ES-I3 (cell line): ENCODE measurements at regions not wholly inside any gene's neighbourhood (a gene's known extent, or its start where the extent isn't known, plus 50 kb on each side); places are given as distances from the start of the nearest gene placed in this dataset.
"Not testable (repeated sequence)": the region's sequence is repeated elsewhere in the genome, so short reads cannot be mapped to it uniquely, and the experiment has no call there.

ENCODE experiments used
- H3K36me3 ChIP-seq: 2 replicates; pipeline ENCODE4 v1.6.1; 2013; ENCODE audit warnings: mild to moderate bottlenecking, low read length, control low read depth, moderate library complexity; ENCODE audit not compliant: insufficient read depth
- H3K4me1 ChIP-seq: 2 replicates; pipeline ENCODE4 v1.6.1; 2013; ENCODE audit warnings: mild to moderate bottlenecking, control low read depth, low read length; ENCODE audit not compliant: insufficient read depth
- H3K9ac ChIP-seq: 2 replicates; pipeline ENCODE4 v1.6.1; 2013; ENCODE audit warnings: low read depth, mild to moderate bottlenecking, low read length, moderate library complexity
- H3K9me3 ChIP-seq: 2 replicates; pipeline ENCODE4 v1.6.1; 2013; ENCODE audit warnings: mild to moderate bottlenecking, low read length, moderate library complexity; ENCODE audit not compliant: control insufficient read depth, insufficient read depth

- no peaks in the 10 kb centered on the region; the same call in 1 of the 2 replicates for H3K9me3 ChIP-seq
- no peaks in the 10 kb centered on the region for H3K36me3 ChIP-seq
- no peak overlapping the region for H3K9ac ChIP-seq
- peaks cover 16% of the 10 kb centered on the region for H3K4me1 ChIP-seq
These were observed 179.7 kb upstream of the MYLIP start for GRCh38 chr6:15948930-15949900.

- Histone ChIP-seq H3K9me3 (no peaks in the 10 kb centered on the region; the same call in 1 of the 2 replicates), H3K36me3 (no peaks in the 10 kb centered on the region), H3K9ac (no peak overlapping the region), H3K4me1 (peaks cover 13% of the 10 kb centered on the region)
These were observed 181.0 kb upstream of the MYLIP start for GRCh38 chr6:15947923-15948322.

GRCh38 chr6:15947436-15947835 lies 181.4 kb upstream of the MYLIP start:
- Histone ChIP-seq H3K36me3 (no peaks in the 10 kb centered on the region), H3K9ac (no peak overlapping the region), H3K4me1 (peaks cover 12% of the 10 kb centered on the region), H3K9me3 (no peaks in the 10 kb centered on the region; the same call in 1 of the 2 replicates)

- H3K9ac ChIP-seq = no peak overlapping the region
- H3K9me3 ChIP-seq = no peaks in the 10 kb centered on the region; the same call in 1 of the 2 replicates
- H3K4me1 ChIP-seq = peaks cover 12% of the 10 kb centered on the region
- H3K36me3 ChIP-seq = no peaks in the 10 kb centered on the region
These were observed 182.0 kb upstream of the MYLIP start for GRCh38 chr6:15946701-15947385.

- no peaks in the 10 kb centered on the region for H3K36me3 ChIP-seq
- no peak overlapping the region for H3K9ac ChIP-seq
- no peaks in the 10 kb centered on the region; the same call in 1 of the 2 replicates for H3K9me3 ChIP-seq
- peaks cover 12% of the 10 kb centered on the region for H3K4me1 ChIP-seq
These were observed 183.2 kb upstream of the MYLIP start for GRCh38 chr6:15945593-15946159.

- H3K4me1 ChIP-seq = no peaks in the 10 kb centered on the region
- H3K9me3 ChIP-seq = peaks cover 1% of the 10 kb centered on the region
- H3K36me3 ChIP-seq = no peaks in the 10 kb centered on the region
- H3K9ac ChIP-seq = no peak overlapping the region
These were observed 185.5 kb upstream of the MYLIP start for GRCh38 chr6:15943423-15943822.

GRCh38 chr6:15941168-15941567 lies 187.7 kb upstream of the MYLIP start:
- Histone ChIP-seq H3K9ac (no peak overlapping the region), H3K36me3 (no peaks in the 10 kb centered on the region)

GRCh38 chr6:15938107-15938506 lies 190.8 kb upstream of the MYLIP start:
- no peaks in the 10 kb centered on the region for H3K36me3 ChIP-seq
- H3K9ac ChIP-seq = no peak overlapping the region
- H3K9me3 ChIP-seq = peaks cover 5% of the 10 kb centered on the region; the same call in 1 of the 2 replicates
- H3K4me1 ChIP-seq = no peaks in the 10 kb centered on the region

More at GRCh38 chr6:15941168-15941567, 187.7 kb upstream of the MYLIP start:
- Histone ChIP-seq H3K4me1 (no peaks in the 10 kb centered on the region), H3K9me3 (peaks cover 5% of the 10 kb centered on the region; the same call in 1 of the 2 replicates)

GRCh38 chr6:15937602-15938001 lies 191.3 kb upstream of the MYLIP start:
- Histone ChIP-seq H3K4me1 (no peaks in the 10 kb centered on the region), H3K36me3 (no peaks in the 10 kb centered on the region), H3K9me3 (peaks cover 5% of the 10 kb centered on the region; the same call in 1 of the 2 replicates), H3K9ac (no peak overlapping the region)

- no peaks in the 10 kb centered on the region for H3K4me1 ChIP-seq
- no peak overlapping the region for H3K9ac ChIP-seq
- peaks cover 5% of the 10 kb centered on the region; the same call in 1 of the 2 replicates for H3K9me3 ChIP-seq
- no peaks in the 10 kb centered on the region for H3K36me3 ChIP-seq
These were observed 192.4 kb upstream of the MYLIP start for GRCh38 chr6:15936503-15936902.

- Histone ChIP-seq H3K4me1 (no peaks in the 10 kb centered on the region), H3K9me3 (peaks cover 11% of the 10 kb centered on the region), H3K36me3 (no peaks in the 10 kb centered on the region), H3K9ac (no peak overlapping the region)
These were observed 193.2 kb upstream of the MYLIP start for GRCh38 chr6:15935661-15936060.

GRCh38 chr6:15931697-15932096 lies 197.2 kb upstream of the MYLIP start:
- H3K4me1 ChIP-seq, H3K36me3 ChIP-seq, H3K9ac ChIP-seq: not testable (repeated sequence)
- peaks cover 12% of the 10 kb centered on the region for H3K9me3 ChIP-seq

GRCh38 chr6:15930207-15930606 lies 198.7 kb upstream of the MYLIP start:
- H3K9me3 ChIP-seq = peaks cover 12% of the 10 kb centered on the region
- H3K4me1 ChIP-seq = no peaks in the 10 kb centered on the region
- no peaks in the 10 kb centered on the region for H3K36me3 ChIP-seq
- H3K9ac ChIP-seq = no peak overlapping the region

GRCh38 chr6:15929685-15930084 lies 199.2 kb upstream of the MYLIP start:
- peaks cover 12% of the 10 kb centered on the region for H3K9me3 ChIP-seq
- H3K36me3 ChIP-seq = no peaks in the 10 kb centered on the region
- no peak overlapping the region for H3K9ac ChIP-seq
- H3K4me1 ChIP-seq = no peaks in the 10 kb centered on the region
